CD8-positive, alpha-beta memory T cell (primary cell): ENCODE measurements at regions not wholly inside any gene's neighbourhood (a gene's known extent, or its start where the extent isn't known, plus 50 kb on each side); places are given as distances from the start of the nearest gene placed in this dataset.

Experiments used
- CTCF ChIA-PET: fragments of 350-600 bp; sonication (Branson Sonifier 250); formaldehyde crosslinking; loops from one replicate; lab custom pipeline; 2021; ENCODE audit warnings: antibody characterized with exemption; lab: Charles Lee
- POLR2A ChIA-PET: fragments of 350-600 bp; sonication (Branson Sonifier 250); formaldehyde crosslinking; loops from one replicate; lab custom pipeline; 2021; ENCODE audit warnings: antibody characterized with exemption; lab: Charles Lee
- DNase-seq, 5 donors: peaks; one replicate each; pipeline versions ENCODE4 v3.0.0 to v3.0.0-alpha.2; 2020 to 2022; ENCODE audit warnings: mixed read lengths in 1 of 5
- H3K27ac ChIP-seq: one replicate; pipeline ENCODE4 v1.7.0; 2013; ENCODE audit warnings: low read depth, mild to moderate bottlenecking, low read length, moderate library complexity
- H3K27me3 ChIP-seq: 2 replicates; pipeline ENCODE4 v1.7.0; 2013; ENCODE audit warnings: low read length, mild to moderate bottlenecking; ENCODE audit not compliant: insufficient read depth, poor library complexity, severe bottlenecking
- H3K36me3 ChIP-seq: 2 replicates; pipeline ENCODE4 v1.7.0; 2013; ENCODE audit warnings: mild to moderate bottlenecking, low read length, moderate library complexity; ENCODE audit not compliant: insufficient read depth
- H3K4me1 ChIP-seq: 2 replicates; pipeline ENCODE4 v1.7.0; 2013; ENCODE audit warnings: mild to moderate bottlenecking, low read length, moderate library complexity; ENCODE audit not compliant: insufficient read depth
- H3K4me3 ChIP-seq: 2 replicates; pipeline ENCODE4 v1.7.0; 2013; ENCODE audit warnings: mild to moderate bottlenecking, low read length
- H3K9me3 ChIP-seq: 2 replicates; pipeline ENCODE4 v1.7.0; 2013; ENCODE audit warnings: mild to moderate bottlenecking, low read length
- H3K27ac Mint-ChIP-seq, 8 donors: one replicate each; pipeline ENCODE4 v1.8.0; 2020 to 2021; ENCODE audit warnings: mixed read lengths in 8 of 8, mild to moderate bottlenecking in 6 of 8, inconsistent platforms in 3 of 8, moderate library complexity in 3 of 8
- H3K27me3 Mint-ChIP-seq, 2 donors: one replicate each; pipeline ENCODE4 v1.8.0; 2020 to 2021; ENCODE audit warnings: mixed read lengths in 2 of 2, mild to moderate bottlenecking in 1 of 2, moderate library complexity in 1 of 2
- H3K36me3 Mint-ChIP-seq, 3 donors: one replicate each; pipeline ENCODE4 v1.8.0; 2020 to 2021; ENCODE audit warnings: mixed read lengths in 3 of 3, inconsistent platforms in 1 of 3, mild to moderate bottlenecking in 1 of 3
- H3K4me1 Mint-ChIP-seq, 3 donors: one replicate each; pipeline ENCODE4 v1.8.0; 2020 to 2021; ENCODE audit warnings: mixed read lengths in 3 of 3, inconsistent platforms in 1 of 3, mild to moderate bottlenecking in 1 of 3
- H3K4me3 Mint-ChIP-seq, 7 donors: one replicate each; pipeline ENCODE4 v1.8.0; 2020 to 2021; ENCODE audit warnings: mixed read lengths in 7 of 7, mild to moderate bottlenecking in 6 of 7, moderate library complexity in 4 of 7, inconsistent platforms in 2 of 7
- H3K9me3 Mint-ChIP-seq, 5 donors: one replicate each; pipeline ENCODE4 v1.8.0; 2020 to 2022; ENCODE audit warnings: mixed read lengths in 5 of 5, mild to moderate bottlenecking in 3 of 5, moderate library complexity in 2 of 5, inconsistent platforms in 1 of 5

- H3K27me3 ChIP-seq: no peaks in the 10 kb centered on the region
- Mint-ChIP-seq H3K27me3 (peaks cover 12 to 15% of the 10 kb centered on the region in 2 donors), H3K4me1 (no peaks in the 10 kb centered on the region), H3K9me3 (peaks cover 0 to 2% (median 0%) of the 10 kb centered on the region in 5 donors), H3K36me3 (no peaks in the 10 kb centered on the region), H3K27ac (no peak overlapping the region), H3K4me3 (no peak overlapping the region)
- H3K4me1 ChIP-seq: no peaks in the 10 kb centered on the region
- H3K36me3 ChIP-seq: no peaks in the 10 kb centered on the region
- no peak overlapping the region for H3K4me3 ChIP-seq
- no peak overlapping the region for H3K27ac ChIP-seq
- CTCF ChIA-PET: no interaction called here
- POLR2A ChIA-PET: no interaction called here
- no peaks in the 10 kb centered on the region for H3K9me3 ChIP-seq
- DNase-seq: no peak
These were observed 238.6 kb upstream of the TNP1 start for GRCh38 chr2:217098435-217098834.

GRCh38 chr2:217097346-217097745 lies 237.5 kb upstream of the TNP1 start:
- H3K36me3 Mint-ChIP-seq: no peaks in the 10 kb centered on the region
- POLR2A ChIA-PET: no interaction called here
- H3K9me3 ChIP-seq: no peaks in the 10 kb centered on the region

GRCh38 chr2:217096474-217097225 lies 236.8 kb upstream of the TNP1 start:
- H3K36me3 Mint-ChIP-seq: no peaks in the 10 kb centered on the region
- H3K27me3 ChIP-seq: no peaks in the 10 kb centered on the region
- DNase-seq: no peak

More at GRCh38 chr2:217097346-217097745, 237.5 kb upstream of the TNP1 start:
- Mint-ChIP-seq H3K4me1 (no peaks in the 10 kb centered on the region), H3K27ac (no peak overlapping the region), H3K27me3 (peaks cover 10 to 14% of the 10 kb centered on the region in 2 donors), H3K9me3 (peaks cover 0 to 2% (median 0%) of the 10 kb centered on the region in 5 donors), H3K4me3 (no peak overlapping the region)
- H3K4me3 ChIP-seq: no peak overlapping the region
- H3K4me1 ChIP-seq: no peaks in the 10 kb centered on the region
- CTCF ChIA-PET: no interaction called here
- no peaks in the 10 kb centered on the region for H3K27me3 ChIP-seq
- DNase-seq: no peak
- H3K27ac ChIP-seq: no peak overlapping the region
- H3K36me3 ChIP-seq: no peaks in the 10 kb centered on the region

GRCh38 chr2:217095511-217096205 lies 235.8 kb upstream of the TNP1 start:
- Mint-ChIP-seq H3K4me3 (no peak overlapping the region), H3K9me3 (peaks cover 0 to 2% (median 0%) of the 10 kb centered on the region in 5 donors), H3K27ac (no peak overlapping the region), H3K4me1 (peaks cover 0 to under 1% (median 0%) of the 10 kb centered on the region in 3 donors), H3K36me3 (no peaks in the 10 kb centered on the region), H3K27me3 (peaks cover 5 to 15% of the 10 kb centered on the region in 2 donors)
- H3K4me1 ChIP-seq: no peaks in the 10 kb centered on the region
- H3K27me3 ChIP-seq: no peaks in the 10 kb centered on the region
- DNase-seq: no peak
- POLR2A ChIA-PET: no interaction called here
- no peak overlapping the region for H3K4me3 ChIP-seq
- CTCF ChIA-PET: no interaction called here
- H3K36me3 ChIP-seq: no peaks in the 10 kb centered on the region
- H3K9me3 ChIP-seq: no peaks in the 10 kb centered on the region
- no peak overlapping the region for H3K27ac ChIP-seq

More at GRCh38 chr2:217096474-217097225, 236.8 kb upstream of the TNP1 start:
- Mint-ChIP-seq H3K4me3 (peak overlapping the region in 1 of 7 donors; percentile 4), H3K4me1 (no peaks in the 10 kb centered on the region), H3K27ac (no peak overlapping the region), H3K9me3 (no peaks in the 10 kb centered on the region), H3K27me3 (peaks cover 7 to 10% of the 10 kb centered on the region in 2 donors)
- ChIA-PET POLR2A (no interaction called here), CTCF (no interaction called here)
- no peak overlapping the region for H3K4me3 ChIP-seq
- H3K4me1 ChIP-seq: no peaks in the 10 kb centered on the region
- no peaks in the 10 kb centered on the region for H3K9me3 ChIP-seq
- no peaks in the 10 kb centered on the region for H3K36me3 ChIP-seq
- no peak overlapping the region for H3K27ac ChIP-seq

GRCh38 chr2:217092710-217093379 lies 233.0 kb upstream of the TNP1 start:
- CTCF ChIA-PET: no interaction called here
- DNase-seq: no peak
- no peaks in the 10 kb centered on the region for H3K36me3 ChIP-seq
- Mint-ChIP-seq H3K9me3 (peaks cover 0 to 2% (median 0%) of the 10 kb centered on the region in 5 donors), H3K27me3 (peaks cover 0 to 8% of the 10 kb centered on the region in 2 donors), H3K27ac (no peak overlapping the region), H3K4me3 (no peak overlapping the region), H3K4me1 (peaks cover 3 to 12% (median 11%) of the 10 kb centered on the region in 3 donors), H3K36me3 (no peaks in the 10 kb centered on the region)
- POLR2A ChIA-PET: no interaction called here
- H3K27me3 ChIP-seq: no peaks in the 10 kb centered on the region
- no peaks in the 10 kb centered on the region for H3K4me1 ChIP-seq
- H3K9me3 ChIP-seq: no peaks in the 10 kb centered on the region
- no peak overlapping the region for H3K27ac ChIP-seq
- no peak overlapping the region for H3K4me3 ChIP-seq

- H3K36me3 Mint-ChIP-seq: no peaks in the 10 kb centered on the region
- peak overlapping the region in 1 of 8 donors; percentile 58 for H3K27ac Mint-ChIP-seq
- H3K4me3 Mint-ChIP-seq: no peak overlapping the region
- Histone ChIP-seq H3K4me3 (no peak overlapping the region), H3K4me1 (no peaks in the 10 kb centered on the region), H3K27ac (no peak overlapping the region), H3K9me3 (no peaks in the 10 kb centered on the region), H3K36me3 (no peaks in the 10 kb centered on the region), H3K27me3 (no peaks in the 10 kb centered on the region)
- DNase-seq: no peak
- peaks cover 0 to 8% of the 10 kb centered on the region in 2 donors for H3K27me3 Mint-ChIP-seq
- H3K4me1 Mint-ChIP-seq: peaks cover 3 to 12% (median 11%) of the 10 kb centered on the region in 3 donors
- H3K9me3 Mint-ChIP-seq: peaks cover 0 to 2% (median 0%) of the 10 kb centered on the region in 5 donors
- POLR2A ChIA-PET: no interaction called here
- CTCF ChIA-PET: no interaction called here
These were observed 231.7 kb upstream of the TNP1 start for GRCh38 chr2:217091531-217091930.

GRCh38 chr2:217090884-217091283 lies 231.0 kb upstream of the TNP1 start:
- no peaks in the 10 kb centered on the region for H3K27me3 ChIP-seq

More at GRCh38 chr2:217090884-217091283, 231.0 kb upstream of the TNP1 start:
- no peak overlapping the region for H3K4me3 Mint-ChIP-seq
- H3K27me3 Mint-ChIP-seq: peaks cover 0 to 8% of the 10 kb centered on the region in 2 donors
- Histone ChIP-seq H3K4me3 (no peak overlapping the region), H3K36me3 (no peaks in the 10 kb centered on the region), H3K9me3 (no peaks in the 10 kb centered on the region), H3K4me1 (no peaks in the 10 kb centered on the region), H3K27ac (peak overlapping the region; percentile 39)
- H3K36me3 Mint-ChIP-seq: no peaks in the 10 kb centered on the region
- DNase-seq: no peak
- POLR2A ChIA-PET: no interaction called here
- H3K9me3 Mint-ChIP-seq: peaks cover 0 to 2% (median 0%) of the 10 kb centered on the region in 5 donors
- peaks cover 3 to 12% (median 11%) of the 10 kb centered on the region in 3 donors for H3K4me1 Mint-ChIP-seq
- H3K27ac Mint-ChIP-seq: no peak overlapping the region
- CTCF ChIA-PET: no interaction called here
